ENCODE measurements at regions not wholly inside any gene's neighbourhood (a gene's known extent, or its start where the extent isn't known, plus 50 kb on each side); places are given as distances from the start of the nearest gene placed in this dataset.

DNA sequence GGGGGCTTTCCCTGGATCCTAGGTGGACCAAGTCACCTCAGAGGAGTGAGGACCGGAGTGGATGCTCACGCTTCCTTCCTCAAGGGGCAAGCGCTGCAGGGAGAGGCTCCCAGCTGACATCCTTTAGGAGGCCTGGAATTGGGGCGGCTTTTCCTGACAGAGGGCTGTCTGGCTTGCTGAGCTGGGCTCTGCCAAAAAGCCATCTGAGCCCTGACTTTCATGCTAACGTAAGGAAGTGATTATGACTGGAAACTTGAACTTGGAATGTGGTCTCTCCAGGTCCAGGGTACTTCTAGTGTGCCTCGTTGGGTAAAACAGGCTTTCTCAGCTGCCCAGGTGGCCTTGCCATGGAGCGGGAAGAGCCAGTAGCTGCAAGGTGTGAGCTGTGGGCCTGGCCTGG is 268.3 kb upstream of the SPRED2 start:
- Histone ChIP-seq H3K4ac (replicated peaks; ENCODE audit: insufficient read length, low read depth, low read length) (peak overlapping the region; percentile 22), H3K36me3 (ENCODE audit: control insufficient read depth in 2 of 4, insufficient read depth in 4 of 4, low read length in 3 of 4) (no peaks in the 10 kb centered on the region), H3K9me3 (ENCODE audit: insufficient read depth in 2 of 2, low read depth in 1 of 2, low read length in 1 of 2) (no peaks in the 10 kb centered on the region), H2BK15ac (ENCODE audit: low read length) (no peak overlapping the region), H3K79me1 (ENCODE audit: low read depth, low read length) (no peaks in the 10 kb centered on the region), H3K56ac (replicated peaks; ENCODE audit: insufficient read length, low read depth, low read length) (no peak overlapping the region), H3K18ac (ENCODE audit: extremely low read depth, low read length) (no peak overlapping the region), H4K5ac (ENCODE audit: insufficient read length, low read depth, low read length) (no peak overlapping the region), H2AK5ac (ENCODE audit: low read depth, low read length) (no peak overlapping the region), H2BK12ac (ENCODE audit: low read depth, low read length) (no peak overlapping the region), H3K23me2 (ENCODE audit: low read depth, low read length) (no peaks in the 10 kb centered on the region), H4K20me1 (replicated peaks in 1 of 2; ENCODE audit: control insufficient read depth in 1 of 2, insufficient read depth in 2 of 2, low read length in 2 of 2) (no peaks in the 10 kb centered on the region), H2BK5ac (ENCODE audit: low read depth, low read length) (no peak overlapping the region), H2BK20ac (ENCODE audit: low read length) (no peak overlapping the region), H3K79me2 (ENCODE audit: control insufficient read depth in 1 of 2, insufficient read depth in 2 of 2, low read length in 2 of 2) (no peaks in the 10 kb centered on the region), H3K14ac (ENCODE audit: insufficient read length) (no peak overlapping the region), H4K91ac (replicated peaks; ENCODE audit: insufficient read length, low read length) (no peak overlapping the region), H2BK120ac (replicated peaks; ENCODE audit: low read depth, low read length) (no peak overlapping the region), H3K27me3 (replicated peaks in 1 of 4; ENCODE audit: control insufficient read depth in 3 of 4, extremely low read depth in 1 of 4, insufficient read depth in 3 of 4, low read length in 3 of 4) (no peaks in the 10 kb centered on the region), H3K9ac (replicated peaks in 1 of 4; ENCODE audit: extremely low read depth in 1 of 4, low read depth in 3 of 4, low read length in 3 of 4) (no peak overlapping the region), H3K4me1 (replicated peaks in 1 of 4; ENCODE audit: control insufficient read depth in 3 of 4, insufficient read depth in 4 of 4, low read length in 3 of 4) (no peaks in the 10 kb centered on the region; a peak in 1 of 7 replicates), H3K4me2 (ENCODE audit: insufficient read depth in 1 of 2, low read depth in 2 of 2, low read length in 2 of 2) (no peak overlapping the region), H3K23ac (ENCODE audit: insufficient read length) (no peak overlapping the region), H2AFZ (ENCODE audit: low read length) (0 out of 2 replicates have a peak overlapping the region, but pooled peaks have one; percentile 32), H3K27ac (ENCODE audit: low read depth, low read length) (no peak overlapping the region), H4K8ac (ENCODE audit: extremely low read depth, insufficient read depth, low read length) (no peak overlapping the region), H3K4me3 (ENCODE audit: extremely low read depth in 1 of 4, insufficient read depth in 2 of 4, low read depth in 3 of 4, low read length in 4 of 4) (no peak overlapping the region)
- DNase-seq (ENCODE audit: low read depth in 1 of 2, low spot score in 2 of 2) = no peak
- FAIRE-seq = no peak
- ChIA-PET POLR2A (ENCODE audit: partially characterized antibody) (no interaction called here), CTCF (ENCODE audit: partially characterized antibody) (no interaction called here)
- TF ChIP-seq BCL11A (IDR thresholded peaks at IDR 0.05; ENCODE audit: low read depth in 2 of 2, low read length in 2 of 2) (no peak), CHD2 (IDR thresholded peaks at IDR 0.05; ENCODE audit: low read length) (no peak)
- TF ChIP-seq, protein P1, sequence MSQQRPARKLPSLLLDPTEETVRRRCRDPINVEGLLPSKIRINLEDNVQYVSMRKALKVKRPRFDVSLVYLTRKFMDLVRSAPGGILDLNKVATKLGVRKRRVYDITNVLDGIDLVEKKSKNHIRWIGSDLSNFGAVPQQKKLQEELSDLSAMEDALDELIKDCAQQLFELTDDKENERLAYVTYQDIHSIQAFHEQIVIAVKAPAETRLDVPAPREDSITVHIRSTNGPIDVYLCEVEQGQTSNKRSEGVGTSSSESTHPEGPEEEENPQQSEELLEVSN (IDR thresholded peaks at IDR 0.05) = 0 out of 2 replicates have a peak, but pooled peaks have one; percentile 24
- 83% methylated on average over 3 of the region's 7 CpGs; no CpG with 5 or more reads in 1 of the 2 experiments for WGBS, 2 experiments (ENCODE audit: extremely low coverage in 1 of 2, insufficient coverage in 1 of 2, insufficient read length in 1 of 2, insufficient replicate concordance in 2 of 2, low coverage in 1 of 2, low lambda C conversion rate in 2 of 2, missing lambda C conversion rate in 1 of 2)
